Left ventricle myocardium inferior (tissue), 1 donor: ENCODE measurements at regions not wholly inside any gene's neighbourhood (a gene's known extent, or its start where the extent isn't known, plus 50 kb on each side); places are given as distances from the start of the nearest gene placed in this dataset.
"Not testable (repeated sequence)": the region's sequence is repeated elsewhere in the genome, so short reads cannot be mapped to it uniquely, and the experiment has no call there.

Source experiments
- DNase-seq: peaks from one replicate; pipeline ENCODE4 v3.0.0-alpha.2; 2020
- H3K27ac ChIP-seq: fragments of 200-600 bp; replicated peaks from 2 replicates; pipeline ENCODE4 v1.8.0; 2021
- H3K27me3 ChIP-seq: fragments of 200-600 bp; 2 replicates; pipeline ENCODE4 v1.8.0; 2021; ENCODE audit warnings: low read depth
- H3K36me3 ChIP-seq: fragments of 200-600 bp; 2 replicates; pipeline ENCODE4 v1.8.0; 2021
- H3K4me1 ChIP-seq: fragments of 200-600 bp; 2 replicates; pipeline ENCODE4 v1.8.0; 2021
- H3K4me3 ChIP-seq: fragments of 200-600 bp; 2 replicates; pipeline ENCODE4 v1.8.0; 2021; ENCODE audit warnings: mild to moderate bottlenecking, moderate library complexity
- H3K9me3 ChIP-seq: fragments of 200-600 bp; replicated peaks from 2 replicates; pipeline ENCODE4 v1.8.0; 2021
- intact Hi-C: fragments of 100-400 bp; cut with micrococcal nuclease; formaldehyde crosslinking; loops from one replicate; pipeline ENCODE4 v1.11.0; 2022
- TF ChIP-seq, protein P1 (sequence below): fragments of 200-600 bp; IDR thresholded peaks from 2 replicates; pipeline ENCODE4 v1.8.0; 2021; ENCODE audit warnings: antibody characterized with exemption, mild to moderate bottlenecking, borderline replicate concordance
- donor health status: DM: no; HTN: yes; CAD: no; lungs with severe emphysema.

DNA sequence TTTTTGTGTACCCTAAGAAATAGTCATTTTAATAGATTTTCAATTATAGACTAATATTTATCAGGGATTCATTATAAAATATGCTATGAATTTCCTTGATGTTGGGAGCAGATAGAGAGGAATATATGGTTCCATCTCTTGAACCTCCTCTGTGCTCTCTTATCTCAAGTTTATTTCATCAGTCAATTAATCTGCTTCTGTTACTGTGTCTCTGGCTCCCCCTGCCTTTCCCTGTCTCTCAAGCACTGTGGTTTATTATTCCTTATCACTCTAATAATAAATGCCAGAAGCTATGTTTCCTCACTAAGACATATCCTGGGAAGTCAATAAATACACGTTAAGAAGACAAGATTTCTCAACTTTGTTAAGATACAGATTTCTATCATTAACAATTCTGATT is 141.5 kb downstream of the SYT15 start:
- DNase-seq, H3K27me3 ChIP-seq, H3K4me3 ChIP-seq, H3K4me1 ChIP-seq, H3K9me3 ChIP-seq, intact Hi-C loops, H3K27ac ChIP-seq, H3K36me3 ChIP-seq: not testable (repeated sequence)
- TF ChIP-seq, protein P1, sequence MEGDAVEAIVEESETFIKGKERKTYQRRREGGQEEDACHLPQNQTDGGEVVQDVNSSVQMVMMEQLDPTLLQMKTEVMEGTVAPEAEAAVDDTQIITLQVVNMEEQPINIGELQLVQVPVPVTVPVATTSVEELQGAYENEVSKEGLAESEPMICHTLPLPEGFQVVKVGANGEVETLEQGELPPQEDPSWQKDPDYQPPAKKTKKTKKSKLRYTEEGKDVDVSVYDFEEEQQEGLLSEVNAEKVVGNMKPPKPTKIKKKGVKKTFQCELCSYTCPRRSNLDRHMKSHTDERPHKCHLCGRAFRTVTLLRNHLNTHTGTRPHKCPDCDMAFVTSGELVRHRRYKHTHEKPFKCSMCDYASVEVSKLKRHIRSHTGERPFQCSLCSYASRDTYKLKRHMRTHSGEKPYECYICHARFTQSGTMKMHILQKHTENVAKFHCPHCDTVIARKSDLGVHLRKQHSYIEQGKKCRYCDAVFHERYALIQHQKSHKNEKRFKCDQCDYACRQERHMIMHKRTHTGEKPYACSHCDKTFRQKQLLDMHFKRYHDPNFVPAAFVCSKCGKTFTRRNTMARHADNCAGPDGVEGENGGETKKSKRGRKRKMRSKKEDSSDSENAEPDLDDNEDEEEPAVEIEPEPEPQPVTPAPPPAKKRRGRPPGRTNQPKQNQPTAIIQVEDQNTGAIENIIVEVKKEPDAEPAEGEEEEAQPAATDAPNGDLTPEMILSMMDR: peak; percentile 8

DNA sequence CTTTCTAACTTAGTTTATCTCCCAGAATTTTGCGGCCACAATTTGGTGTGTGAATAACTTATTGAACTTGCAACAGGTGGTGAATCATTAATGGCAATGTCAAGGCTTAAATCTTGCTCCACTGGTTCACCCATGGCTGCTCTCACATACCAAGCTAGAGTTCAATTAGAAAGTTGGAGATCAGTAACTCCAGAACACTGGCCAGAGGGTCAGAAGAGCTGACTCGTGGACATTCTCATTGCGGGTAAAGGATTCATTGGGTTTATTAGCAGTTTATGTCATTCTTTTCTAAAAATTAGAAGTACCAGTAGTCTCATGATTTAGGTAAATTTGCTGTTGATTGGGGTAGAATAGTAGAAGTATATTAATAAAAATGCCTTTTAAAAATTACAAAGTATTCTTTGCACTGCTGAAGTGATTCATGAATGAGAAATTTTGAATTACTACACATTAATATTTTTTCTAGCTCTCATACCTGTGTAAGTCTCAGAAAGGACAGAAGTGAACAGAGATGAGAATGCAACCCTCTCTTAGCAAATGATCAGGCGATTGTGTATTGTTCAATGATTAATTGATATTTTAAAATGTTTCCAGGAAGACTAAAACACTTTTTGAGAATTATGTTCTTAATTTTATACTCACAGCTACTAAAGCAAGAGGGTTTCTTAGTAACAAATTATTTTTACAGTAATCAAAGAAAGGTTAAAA is 142.0 kb downstream of the SYT15 start:
- H3K27me3 ChIP-seq, H3K9me3 ChIP-seq, H3K4me1 ChIP-seq, DNase-seq, H3K27ac ChIP-seq, H3K36me3 ChIP-seq, H3K4me3 ChIP-seq, intact Hi-C loops: not testable (repeated sequence)

GRCh38 chr10:46724258-46724657 is 145.3 kb downstream of the SYT15 start:
- DNase-seq, H3K4me3 ChIP-seq, H3K27me3 ChIP-seq, H3K9me3 ChIP-seq, H3K27ac ChIP-seq, H3K4me1 ChIP-seq, intact Hi-C loops, H3K36me3 ChIP-seq: not testable (repeated sequence)

GRCh38 chr10:46728359-46728758 is 149.4 kb downstream of the SYT15 start:
- H3K4me3 ChIP-seq, H3K36me3 ChIP-seq, H3K27ac ChIP-seq, DNase-seq, H3K4me1 ChIP-seq, H3K9me3 ChIP-seq, H3K27me3 ChIP-seq, intact Hi-C loops: not testable (repeated sequence)

DNA sequence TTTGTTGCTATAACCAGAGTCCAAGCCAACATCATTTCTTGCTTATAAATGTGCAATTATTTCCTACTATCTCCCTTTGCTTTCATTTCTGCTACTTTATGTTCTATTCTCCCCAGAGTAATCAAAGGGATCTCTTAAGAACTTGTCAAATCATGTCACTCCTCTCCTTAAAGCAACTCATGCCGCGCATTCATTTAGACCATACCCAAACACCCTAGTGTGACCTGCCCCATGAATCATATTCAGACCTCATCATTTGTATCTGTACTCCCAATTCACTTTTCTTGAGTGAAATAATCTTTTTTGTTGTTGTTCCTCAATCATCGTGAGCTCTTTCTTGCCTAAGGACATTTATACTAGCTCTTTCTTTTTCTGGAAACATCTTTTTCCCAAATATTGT is 151.8 kb downstream of the SYT15 start:
- H3K27ac ChIP-seq, H3K9me3 ChIP-seq, H3K4me3 ChIP-seq, DNase-seq, intact Hi-C loops, H3K36me3 ChIP-seq, H3K4me1 ChIP-seq, H3K27me3 ChIP-seq: not testable (repeated sequence)

DNA sequence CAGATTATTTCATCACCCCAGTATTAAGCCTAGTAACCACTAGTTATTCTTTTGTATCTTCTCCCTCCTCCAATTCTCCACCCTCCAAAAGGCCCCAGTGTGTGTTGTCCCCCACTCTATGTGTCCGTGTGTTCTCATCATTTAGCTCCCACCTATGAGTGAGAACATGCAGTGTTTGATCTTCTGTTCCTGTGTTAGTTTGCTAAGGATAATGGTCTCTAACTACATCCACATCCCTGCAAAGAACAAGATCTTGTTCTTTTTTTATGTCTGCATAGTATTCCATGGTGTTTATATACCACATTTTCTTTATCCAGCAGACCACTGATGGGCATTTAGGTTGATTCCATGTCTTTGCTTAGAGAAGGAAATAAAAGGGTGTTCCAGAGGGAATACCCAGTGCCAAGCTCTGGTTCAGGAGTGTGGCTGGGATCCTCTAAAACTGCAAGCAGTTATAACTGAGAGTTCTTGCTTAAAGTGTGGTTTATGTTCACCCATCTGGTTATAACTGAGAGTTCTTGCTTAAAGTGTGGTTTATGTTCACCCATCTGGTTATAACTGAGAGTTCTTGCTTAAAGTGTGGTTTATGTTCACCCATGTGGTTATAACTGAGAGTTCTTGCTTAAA is 154.8 kb downstream of the SYT15 start:
- H3K4me3 ChIP-seq, DNase-seq, H3K4me1 ChIP-seq, H3K27me3 ChIP-seq, H3K36me3 ChIP-seq, H3K27ac ChIP-seq, H3K9me3 ChIP-seq, intact Hi-C loops: not testable (repeated sequence)

DNA sequence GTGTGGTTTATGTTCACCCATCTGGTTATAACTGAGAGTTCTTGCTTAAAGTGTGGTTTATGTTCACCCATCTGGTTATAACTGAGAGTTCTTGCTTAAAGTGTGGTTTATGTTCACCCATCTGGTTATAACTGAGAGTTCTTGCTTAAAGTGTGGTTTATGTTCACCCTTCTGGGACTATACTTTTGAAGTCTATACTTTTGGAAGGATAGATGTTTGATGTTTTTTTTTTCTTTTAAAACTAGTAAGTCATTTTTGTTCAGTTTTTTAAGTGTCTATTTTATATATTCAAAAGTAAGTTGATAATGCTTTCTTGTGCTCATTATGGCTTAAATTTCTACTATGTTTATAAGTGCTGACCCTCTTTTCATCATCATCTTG is 155.3 kb downstream of the SYT15 start:
- H3K4me3 ChIP-seq, H3K27ac ChIP-seq, intact Hi-C loops: not testable (repeated sequence)

GRCh38 chr10:46739919-46740318 is 161.0 kb downstream of the SYT15 start:
- H3K4me1 ChIP-seq, H3K4me3 ChIP-seq, intact Hi-C loops, DNase-seq, H3K27me3 ChIP-seq, H3K36me3 ChIP-seq, H3K9me3 ChIP-seq, H3K27ac ChIP-seq: not testable (repeated sequence)

More for the DNA sequence above, 155.3 kb downstream of the SYT15 start:
- not testable (repeated sequence) for DNase-seq, H3K9me3 ChIP-seq, H3K27me3 ChIP-seq, H3K4me1 ChIP-seq, H3K36me3 ChIP-seq

GRCh38 chr10:46740368-46740767 is 161.4 kb downstream of the SYT15 start:
- H3K4me3 ChIP-seq, H3K27ac ChIP-seq, H3K9me3 ChIP-seq, H3K36me3 ChIP-seq, intact Hi-C loops, H3K27me3 ChIP-seq, DNase-seq, H3K4me1 ChIP-seq: not testable (repeated sequence)

DNA sequence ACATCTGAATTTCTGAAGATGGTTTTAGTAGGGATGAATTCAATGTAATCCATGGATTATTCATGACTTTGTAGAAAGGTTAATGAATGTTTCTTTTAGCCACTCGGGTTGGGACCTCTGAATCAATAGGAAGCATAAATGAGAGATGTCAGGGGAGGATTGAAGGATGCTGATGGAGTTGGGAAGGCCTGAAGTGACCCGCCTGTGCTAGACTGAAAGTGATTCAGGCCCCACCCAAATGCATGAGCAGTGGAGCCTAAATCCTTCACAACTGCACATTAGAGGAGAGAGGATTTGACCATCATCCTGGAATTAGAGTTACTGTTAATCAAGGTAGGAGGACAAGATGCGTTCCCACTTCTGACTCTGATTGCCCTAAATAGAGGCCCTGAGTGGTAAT is 162.2 kb upstream of the PTPN20 start:
- H3K27me3 ChIP-seq, H3K9me3 ChIP-seq, H3K4me3 ChIP-seq, DNase-seq, H3K36me3 ChIP-seq, H3K4me1 ChIP-seq, intact Hi-C loops, H3K27ac ChIP-seq: not testable (repeated sequence)

DNA sequence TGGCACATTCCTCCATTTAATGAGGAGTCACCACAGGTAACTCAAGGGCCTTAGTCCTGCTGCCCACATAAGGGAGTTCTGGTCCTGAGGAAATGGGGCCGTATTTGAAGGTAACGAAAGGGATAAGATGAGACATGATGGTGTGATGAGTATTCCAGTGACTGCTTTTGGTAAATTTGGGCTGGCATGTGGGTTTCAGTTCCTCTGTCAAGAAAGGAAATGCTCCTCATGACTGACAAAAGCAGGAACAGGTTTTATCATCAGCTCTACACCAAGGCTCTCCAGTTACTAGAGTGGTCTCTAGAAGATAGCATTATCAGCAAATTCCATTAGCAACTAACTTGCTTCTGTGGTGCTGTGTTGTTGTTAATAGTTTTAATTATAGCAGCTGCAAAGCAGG is 161.8 kb upstream of the PTPN20 start:
- H3K4me1 ChIP-seq, intact Hi-C loops, H3K27ac ChIP-seq, H3K9me3 ChIP-seq, H3K27me3 ChIP-seq, DNase-seq, H3K36me3 ChIP-seq, H3K4me3 ChIP-seq: not testable (repeated sequence)

- H3K27me3 ChIP-seq, H3K9me3 ChIP-seq, intact Hi-C loops, H3K36me3 ChIP-seq, H3K4me1 ChIP-seq, DNase-seq, H3K4me3 ChIP-seq, H3K27ac ChIP-seq: not testable (repeated sequence)
Observed at GRCh38 chr10:46753763-46754162, 157.5 kb upstream of the PTPN20 start.

DNA sequence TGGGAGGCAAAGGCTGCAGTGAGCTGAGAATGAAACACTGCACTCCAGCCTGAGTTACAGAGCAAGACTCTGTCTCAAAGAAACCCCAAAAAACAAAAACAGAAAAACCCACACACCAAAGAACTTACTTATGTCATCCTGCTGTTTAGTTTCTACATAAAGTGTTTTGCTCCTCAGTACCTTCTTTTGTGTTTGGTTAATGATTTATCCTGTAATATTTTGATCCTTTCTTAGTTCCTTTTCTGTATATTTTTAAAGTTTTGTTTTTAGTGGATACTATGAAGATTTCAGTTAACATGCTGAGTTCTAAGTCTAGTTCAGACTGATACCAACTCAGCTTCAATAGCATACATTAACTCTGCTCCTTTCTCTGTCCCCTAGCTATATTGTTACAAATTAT is 149.8 kb upstream of the PTPN20 start:
- DNase-seq, H3K9me3 ChIP-seq, H3K36me3 ChIP-seq, intact Hi-C loops, H3K4me1 ChIP-seq, H3K27ac ChIP-seq, H3K4me3 ChIP-seq, H3K27me3 ChIP-seq: not testable (repeated sequence)
